ENCODE measurements at regions not wholly inside any gene's neighbourhood (a gene's known extent, or its start where the extent isn't known, plus 50 kb on each side); places are given as distances from the start of the nearest gene placed in this dataset.
"Not testable (repeated sequence)": the region's sequence is repeated elsewhere in the genome, so short reads cannot be mapped to it uniquely, and the experiment has no call there.

GRCh38 chr16:35146723-35147458 lies 1687.5 kb downstream of the TP53TG3F start:
- peaks cover 92% of the 10 kb centered on the region for H3K9me3 ChIP-seq (ENCODE audit: control insufficient read depth, insufficient read depth, low read depth, low read length)
- no peak overlapping the region for H3K27ac ChIP-seq (ENCODE audit: low read depth, low read length)
- no peaks in the 10 kb centered on the region for H3K36me3 ChIP-seq (ENCODE audit: control insufficient read depth, insufficient read depth, low read length)
- H3K27me3 ChIP-seq (ENCODE audit: control insufficient read depth, insufficient read depth, low read length): no peaks in the 10 kb centered on the region
- no peak overlapping the region for H3K9ac ChIP-seq (ENCODE audit: low read length)
- no peaks in the 10 kb centered on the region for H3K4me1 ChIP-seq (ENCODE audit: control insufficient read depth, insufficient read depth, low read length)
- no peak overlapping the region for H3K4me3 ChIP-seq (ENCODE audit: low read depth, low read length)

- no peak overlapping the region for H3K27ac ChIP-seq (ENCODE audit: low read depth, low read length)
- no peaks in the 10 kb centered on the region for H3K27me3 ChIP-seq (ENCODE audit: control insufficient read depth, insufficient read depth, low read length)
- no peak overlapping the region for H3K4me3 ChIP-seq (ENCODE audit: low read depth, low read length)
- H3K9me3 ChIP-seq (ENCODE audit: control insufficient read depth, insufficient read depth, low read depth, low read length): peaks cover 92% of the 10 kb centered on the region
- no peaks in the 10 kb centered on the region for H3K36me3 ChIP-seq (ENCODE audit: control insufficient read depth, insufficient read depth, low read length)
- H3K9ac ChIP-seq (ENCODE audit: low read length): no peak overlapping the region
- H3K4me1 ChIP-seq (ENCODE audit: control insufficient read depth, insufficient read depth, low read length): no peaks in the 10 kb centered on the region
These were observed 1688.4 kb downstream of the TP53TG3F start for GRCh38 chr16:35147556-35148504.

- Histone ChIP-seq H3K9me3 (ENCODE audit: control insufficient read depth, insufficient read depth, low read depth, low read length) (peaks cover 92% of the 10 kb centered on the region), H3K27ac (ENCODE audit: low read depth, low read length) (no peak overlapping the region), H3K9ac (ENCODE audit: low read length) (no peak overlapping the region), H3K27me3 (ENCODE audit: control insufficient read depth, insufficient read depth, low read length) (no peaks in the 10 kb centered on the region), H3K4me1 (ENCODE audit: control insufficient read depth, insufficient read depth, low read length) (no peaks in the 10 kb centered on the region), H3K4me3 (ENCODE audit: low read depth, low read length) (no peak overlapping the region), H3K36me3 (ENCODE audit: control insufficient read depth, insufficient read depth, low read length) (no peaks in the 10 kb centered on the region)
These were observed 1689.3 kb downstream of the TP53TG3F start for GRCh38 chr16:35148748-35149147.

GRCh38 chr16:35149550-35149949 lies 1690.1 kb downstream of the TP53TG3F start:
- H3K27me3 ChIP-seq (ENCODE audit: control insufficient read depth, insufficient read depth, low read length): no peaks in the 10 kb centered on the region
- no peak overlapping the region for H3K9ac ChIP-seq (ENCODE audit: low read length)
- H3K4me3 ChIP-seq (ENCODE audit: low read depth, low read length): no peak overlapping the region
- no peaks in the 10 kb centered on the region for H3K36me3 ChIP-seq (ENCODE audit: control insufficient read depth, insufficient read depth, low read length)
- H3K27ac ChIP-seq (ENCODE audit: low read depth, low read length): no peak overlapping the region
- peaks cover 85% of the 10 kb centered on the region; the same call in 1 of the 2 replicates for H3K9me3 ChIP-seq (ENCODE audit: control insufficient read depth, insufficient read depth, low read depth, low read length)
- no peaks in the 10 kb centered on the region for H3K4me1 ChIP-seq (ENCODE audit: control insufficient read depth, insufficient read depth, low read length)

DNA sequence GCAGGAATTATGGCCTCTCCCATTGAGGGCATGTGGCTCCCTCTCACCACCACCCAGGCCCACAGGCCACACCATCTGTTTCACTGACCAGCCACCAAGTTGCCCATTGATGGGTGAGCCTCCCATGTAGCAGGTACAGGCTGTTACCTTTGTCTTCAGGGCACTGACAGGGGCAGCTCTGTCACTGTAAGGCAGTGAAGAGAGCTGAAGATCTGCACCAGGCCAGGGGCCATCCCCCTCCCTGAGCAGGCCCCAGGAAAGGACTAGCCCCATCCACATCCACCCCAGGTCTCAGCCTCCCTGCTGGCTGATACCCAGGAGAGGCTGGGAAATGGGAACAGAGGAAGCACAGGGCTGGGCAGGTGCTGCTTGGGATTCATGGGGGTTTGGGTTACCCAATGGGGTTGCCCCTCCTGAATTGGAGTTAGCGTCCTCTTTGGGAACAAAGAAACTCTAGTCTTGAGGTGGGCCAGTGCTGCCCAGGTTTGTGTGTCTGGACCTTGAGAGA lies 1691.4 kb downstream of the TP53TG3F start:
- Histone ChIP-seq H3K27me3 (ENCODE audit: control insufficient read depth, insufficient read depth, low read length) (no peaks in the 10 kb centered on the region), H3K27ac (ENCODE audit: low read depth, low read length) (no peak overlapping the region), H3K36me3 (ENCODE audit: control insufficient read depth, insufficient read depth, low read length) (no peaks in the 10 kb centered on the region), H3K4me3 (ENCODE audit: low read depth, low read length) (no peak overlapping the region), H3K9me3 (ENCODE audit: control insufficient read depth, insufficient read depth, low read depth, low read length) (peaks cover 87% of the 10 kb centered on the region; the same call in 1 of the 2 replicates), H3K9ac (ENCODE audit: low read length) (no peak overlapping the region), H3K4me1 (ENCODE audit: control insufficient read depth, insufficient read depth, low read length) (no peaks in the 10 kb centered on the region)

GRCh38 chr16:35152067-35152627 lies 1692.7 kb downstream of the TP53TG3F start:
- H3K4me3 ChIP-seq (ENCODE audit: low read depth, low read length): no peak overlapping the region
- H3K9ac ChIP-seq (ENCODE audit: low read length): no peak overlapping the region
- no peaks in the 10 kb centered on the region for H3K4me1 ChIP-seq (ENCODE audit: control insufficient read depth, insufficient read depth, low read length)
- H3K27me3 ChIP-seq (ENCODE audit: control insufficient read depth, insufficient read depth, low read length): no peaks in the 10 kb centered on the region
- no peaks in the 10 kb centered on the region for H3K36me3 ChIP-seq (ENCODE audit: control insufficient read depth, insufficient read depth, low read length)
- peaks cover 85% of the 10 kb centered on the region; the same call in 1 of the 2 replicates for H3K9me3 ChIP-seq (ENCODE audit: control insufficient read depth, insufficient read depth, low read depth, low read length)
- H3K27ac ChIP-seq (ENCODE audit: low read depth, low read length): no peak overlapping the region

DNA sequence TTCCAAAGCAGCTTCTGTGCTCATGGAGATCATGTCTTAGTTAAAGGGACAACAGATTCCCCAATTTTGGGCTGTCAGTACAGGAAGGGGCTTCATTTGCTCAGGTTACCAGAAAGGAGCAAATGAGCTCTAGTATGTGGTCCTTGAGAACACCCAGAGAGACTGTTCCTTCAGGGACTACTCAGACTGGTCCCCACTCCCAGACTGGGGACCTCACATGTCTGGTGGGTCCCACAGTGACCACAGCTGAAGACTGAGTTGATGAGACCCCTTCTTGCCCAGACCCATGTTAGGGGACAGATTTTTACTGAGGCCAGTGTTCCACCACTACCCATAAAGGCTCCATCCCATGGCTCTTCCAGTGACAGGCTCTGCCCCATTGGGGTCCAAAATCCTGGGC lies 1695.2 kb downstream of the TP53TG3F start:
- Histone ChIP-seq H3K9ac (ENCODE audit: low read length) (no peak overlapping the region), H3K36me3 (ENCODE audit: control insufficient read depth, insufficient read depth, low read length) (no peaks in the 10 kb centered on the region), H3K4me1 (ENCODE audit: control insufficient read depth, insufficient read depth, low read length) (no peaks in the 10 kb centered on the region), H3K9me3 (ENCODE audit: control insufficient read depth, insufficient read depth, low read depth, low read length) (peaks cover 66% of the 10 kb centered on the region; the same call in 1 of the 2 replicates), H3K27ac (ENCODE audit: low read depth, low read length) (no peak overlapping the region), H3K4me3 (ENCODE audit: low read depth, low read length) (no peak overlapping the region), H3K27me3 (ENCODE audit: control insufficient read depth, insufficient read depth, low read length) (no peaks in the 10 kb centered on the region)

DNA sequence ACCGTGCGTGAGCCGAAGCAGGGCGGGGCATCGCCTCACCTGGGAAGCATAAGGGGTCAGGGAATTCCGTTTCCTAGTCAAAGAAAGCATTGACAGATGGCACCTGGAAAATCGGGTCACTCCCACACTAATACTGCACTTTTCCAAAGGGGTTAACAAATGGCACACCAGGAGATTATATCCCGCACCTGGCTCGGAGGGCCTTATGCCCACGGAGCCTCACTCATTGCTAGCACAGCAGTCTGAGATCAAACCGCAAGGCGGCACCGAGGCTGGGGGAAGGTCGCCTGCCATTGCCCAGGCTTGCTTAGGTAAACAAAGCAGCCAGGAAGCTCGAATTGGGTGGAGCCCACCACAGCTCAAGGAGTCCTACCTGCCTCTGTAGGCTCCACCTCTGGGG lies 1698.1 kb downstream of the TP53TG3F start:
- not testable (repeated sequence) for H3K27ac ChIP-seq (ENCODE audit: low read depth, low read length); H3K4me3 ChIP-seq (ENCODE audit: low read depth, low read length); H3K4me1 ChIP-seq (ENCODE audit: control insufficient read depth, insufficient read depth, low read length); H3K27me3 ChIP-seq (ENCODE audit: control insufficient read depth, insufficient read depth, low read length); H3K36me3 ChIP-seq (ENCODE audit: control insufficient read depth, insufficient read depth, low read length); H3K9ac ChIP-seq (ENCODE audit: low read length)
- peaks cover 38% of the 10 kb centered on the region; the same call in 1 of the 2 replicates for H3K9me3 ChIP-seq (ENCODE audit: control insufficient read depth, insufficient read depth, low read depth, low read length)

GRCh38 chr16:35169324-35169723 lies 1709.9 kb downstream of the TP53TG3F start:
- not testable (repeated sequence) for H3K36me3 ChIP-seq (ENCODE audit: control insufficient read depth, insufficient read depth, low read length); H3K9ac ChIP-seq (ENCODE audit: low read length); H3K4me3 ChIP-seq (ENCODE audit: low read depth, low read length); H3K27me3 ChIP-seq (ENCODE audit: control insufficient read depth, insufficient read depth, low read length); H3K27ac ChIP-seq (ENCODE audit: low read depth, low read length); H3K4me1 ChIP-seq (ENCODE audit: control insufficient read depth, insufficient read depth, low read length)
- peaks cover 31% of the 10 kb centered on the region; the same call in 1 of the 2 replicates for H3K9me3 ChIP-seq (ENCODE audit: control insufficient read depth, insufficient read depth, low read depth, low read length)

DNA sequence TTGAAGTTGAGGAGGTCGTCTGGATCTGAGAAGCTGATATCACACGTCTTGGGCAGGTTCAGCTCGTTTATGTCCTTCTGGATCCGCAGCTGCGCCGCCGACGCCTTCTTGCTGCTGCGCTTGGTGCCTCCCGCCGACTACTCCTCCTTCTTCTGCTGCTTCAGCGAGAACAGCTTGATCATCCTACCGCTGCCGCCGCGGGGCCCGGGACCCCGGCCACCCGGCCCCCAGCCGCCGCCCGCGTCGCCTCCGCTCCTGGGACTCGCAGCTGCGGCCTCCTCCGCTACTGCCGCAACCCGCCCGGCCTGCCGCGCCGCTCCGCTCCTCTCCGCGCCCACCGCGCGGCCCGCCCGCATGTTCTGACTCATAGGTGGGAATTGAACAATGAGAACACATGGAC lies 1710.6 kb downstream of the TP53TG3F start:
- not testable (repeated sequence) for H3K27me3 ChIP-seq (ENCODE audit: control insufficient read depth, insufficient read depth, low read length); H3K27ac ChIP-seq (ENCODE audit: low read depth, low read length); H3K4me1 ChIP-seq (ENCODE audit: control insufficient read depth, insufficient read depth, low read length); H3K4me3 ChIP-seq (ENCODE audit: low read depth, low read length); H3K9ac ChIP-seq (ENCODE audit: low read length); H3K36me3 ChIP-seq (ENCODE audit: control insufficient read depth, insufficient read depth, low read length)
- peaks cover 34% of the 10 kb centered on the region; the same call in 1 of the 2 replicates for H3K9me3 ChIP-seq (ENCODE audit: control insufficient read depth, insufficient read depth, low read depth, low read length)

All from HUES6 (cell line).